GM12873 (cell line): ENCODE measurements at regions not wholly inside any gene's neighbourhood (a gene's known extent, or its start where the extent isn't known, plus 50 kb on each side); places are given as distances from the start of the nearest gene placed in this dataset.

Source experiments
- TF ChIP-seq, protein P1 (sequence below): IDR thresholded peaks from 2 replicates; pipeline ENCODE4 v1.5.1; 2012; ENCODE audit warnings: low read depth, mild to moderate bottlenecking, moderate library complexity, low read length, control low read depth; ENCODE audit not compliant: insufficient read depth; ENCODE audit errors: missing control alignments

DNA sequence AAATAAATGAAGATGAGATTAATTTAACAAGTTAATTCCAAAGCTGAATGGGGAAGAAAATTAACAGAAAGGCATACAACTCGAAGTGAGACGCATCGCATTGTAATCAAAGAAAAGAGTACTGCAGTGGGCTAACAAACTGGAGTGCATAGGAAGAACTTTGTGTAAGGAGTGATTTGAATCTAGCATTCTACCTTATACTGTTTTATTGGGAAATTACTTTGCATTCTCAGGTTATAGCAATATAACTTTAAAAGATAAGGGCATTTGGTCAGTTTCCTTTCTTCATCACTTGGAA, 124.5 kb upstream of the TLE4 start:
- TF ChIP-seq, protein P1, sequence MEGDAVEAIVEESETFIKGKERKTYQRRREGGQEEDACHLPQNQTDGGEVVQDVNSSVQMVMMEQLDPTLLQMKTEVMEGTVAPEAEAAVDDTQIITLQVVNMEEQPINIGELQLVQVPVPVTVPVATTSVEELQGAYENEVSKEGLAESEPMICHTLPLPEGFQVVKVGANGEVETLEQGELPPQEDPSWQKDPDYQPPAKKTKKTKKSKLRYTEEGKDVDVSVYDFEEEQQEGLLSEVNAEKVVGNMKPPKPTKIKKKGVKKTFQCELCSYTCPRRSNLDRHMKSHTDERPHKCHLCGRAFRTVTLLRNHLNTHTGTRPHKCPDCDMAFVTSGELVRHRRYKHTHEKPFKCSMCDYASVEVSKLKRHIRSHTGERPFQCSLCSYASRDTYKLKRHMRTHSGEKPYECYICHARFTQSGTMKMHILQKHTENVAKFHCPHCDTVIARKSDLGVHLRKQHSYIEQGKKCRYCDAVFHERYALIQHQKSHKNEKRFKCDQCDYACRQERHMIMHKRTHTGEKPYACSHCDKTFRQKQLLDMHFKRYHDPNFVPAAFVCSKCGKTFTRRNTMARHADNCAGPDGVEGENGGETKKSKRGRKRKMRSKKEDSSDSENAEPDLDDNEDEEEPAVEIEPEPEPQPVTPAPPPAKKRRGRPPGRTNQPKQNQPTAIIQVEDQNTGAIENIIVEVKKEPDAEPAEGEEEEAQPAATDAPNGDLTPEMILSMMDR, result no peak

DNA sequence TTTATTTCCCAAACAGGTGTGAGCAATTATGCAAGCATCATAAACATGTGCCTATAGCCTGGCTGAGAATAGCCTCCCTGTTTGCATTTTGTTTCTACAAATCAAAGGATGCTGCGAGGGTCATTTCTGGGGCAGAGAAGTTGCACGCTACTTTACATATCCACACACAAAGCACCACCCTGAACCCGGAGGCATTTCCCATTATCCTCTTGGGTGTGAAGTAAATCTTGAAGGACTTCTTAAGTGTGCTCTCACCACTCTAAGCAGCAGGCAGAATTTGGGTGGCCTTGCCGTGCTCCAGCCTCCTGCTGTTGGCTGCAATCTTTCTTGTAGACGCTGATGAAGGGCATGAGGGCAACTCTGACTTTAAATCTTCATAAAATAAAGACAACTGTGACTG, 124.0 kb upstream of the TLE4 start:
- TF ChIP-seq, protein P1, result no peak

GRCh38 chr9:79452265-79452664, 119.5 kb upstream of the TLE4 start:
- TF ChIP-seq, protein P1, result no peak

- TF ChIP-seq, protein P1, result no peak
Observed at GRCh38 chr9:79461712-79462111, 110.1 kb upstream of the TLE4 start.

- TF ChIP-seq, protein P1, result no peak
Observed at GRCh38 chr9:79465156-79465555, 106.6 kb upstream of the TLE4 start.

- TF ChIP-seq, protein P1, result no peak
Observed at GRCh38 chr9:79469164-79469563, 102.6 kb upstream of the TLE4 start.

GRCh38 chr9:79470954-79471353, 100.8 kb upstream of the TLE4 start:
- TF ChIP-seq, protein P1, result no peak
